ENCODE measurements at regions not wholly inside any gene's neighbourhood (a gene's known extent, or its start where the extent isn't known, plus 50 kb on each side); places are given as distances from the start of the nearest gene placed in this dataset.

- no peak for DNase-seq (ENCODE audit: low read depth in 3 of 3)
These were observed 201.0 kb upstream of the ZNF536 start for GRCh38 chr19:30171138-30171635.

DNA sequence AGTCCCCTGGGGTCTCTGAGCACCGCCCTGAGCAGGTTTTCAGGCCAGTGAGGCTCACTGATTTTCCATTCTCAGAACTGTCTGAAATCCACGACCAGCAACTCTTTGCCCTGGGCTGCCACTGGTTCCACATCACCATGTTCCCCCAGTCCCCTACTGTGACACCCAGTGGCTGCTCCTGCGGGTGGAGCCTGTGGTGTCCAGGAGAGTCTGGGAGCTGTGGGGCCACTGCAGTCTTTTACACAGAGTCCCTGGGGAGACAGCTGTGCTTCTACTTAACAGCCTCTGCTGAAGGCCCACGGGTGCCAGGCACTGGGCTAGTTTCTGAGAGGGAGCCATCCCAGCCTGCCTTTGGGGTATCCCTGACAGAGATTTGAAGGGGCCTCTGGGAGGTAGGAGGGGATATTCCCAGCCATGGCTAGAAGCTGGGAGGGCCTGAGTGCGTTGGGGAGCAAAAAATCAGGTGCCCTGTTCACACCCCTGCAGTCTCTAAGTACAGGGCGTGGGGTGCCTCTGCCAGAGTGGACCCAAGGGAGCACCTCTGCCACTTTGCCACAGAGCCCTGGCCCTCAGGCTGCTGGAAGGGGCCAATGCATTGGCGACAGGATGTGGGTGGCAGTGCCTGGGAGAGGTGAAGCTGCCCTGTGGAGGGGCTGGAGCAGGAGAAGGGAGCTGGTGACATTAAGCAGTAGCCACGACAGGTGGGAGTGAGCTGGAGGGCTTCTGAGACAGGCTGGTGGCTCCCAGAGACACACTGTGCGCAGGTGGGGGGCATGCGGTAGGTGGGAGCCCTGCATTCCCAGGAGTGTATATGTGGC, 200.2 kb upstream of the ZNF536 start:
- no peak for DNase-seq (ENCODE audit: low read depth in 3 of 3)

DNA sequence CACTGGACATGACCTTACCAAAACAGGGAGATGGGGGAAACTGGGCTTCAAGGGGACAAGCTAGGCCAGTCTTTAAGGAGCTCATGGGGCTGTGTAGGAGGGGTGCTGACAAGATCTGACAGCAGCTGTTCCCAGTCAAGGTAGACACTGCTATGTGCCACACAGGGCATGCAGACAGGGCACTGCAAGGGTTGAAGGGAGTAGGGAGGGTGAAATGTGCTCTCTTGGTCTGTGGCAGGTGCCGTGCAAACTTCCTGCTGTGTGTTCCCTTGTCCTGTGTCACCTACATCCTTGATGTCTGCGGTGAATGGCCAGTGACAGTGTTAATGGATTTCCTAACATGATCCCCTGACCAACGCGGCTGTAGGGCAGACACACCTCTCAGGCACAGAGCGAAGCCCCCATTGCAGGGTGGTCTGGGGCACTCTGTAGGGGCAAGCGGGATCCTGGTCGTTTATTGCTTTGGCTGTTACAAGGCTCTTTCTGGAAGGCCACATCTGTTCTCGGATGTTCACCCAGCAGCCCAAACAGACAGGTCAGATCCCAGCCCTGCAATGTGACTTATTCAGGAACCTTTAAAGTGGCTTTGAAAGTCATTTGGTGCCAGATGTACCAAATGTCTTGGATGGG, 199.5 kb upstream of the ZNF536 start:
- no peak for DNase-seq (ENCODE audit: low read depth in 3 of 3)

DNA sequence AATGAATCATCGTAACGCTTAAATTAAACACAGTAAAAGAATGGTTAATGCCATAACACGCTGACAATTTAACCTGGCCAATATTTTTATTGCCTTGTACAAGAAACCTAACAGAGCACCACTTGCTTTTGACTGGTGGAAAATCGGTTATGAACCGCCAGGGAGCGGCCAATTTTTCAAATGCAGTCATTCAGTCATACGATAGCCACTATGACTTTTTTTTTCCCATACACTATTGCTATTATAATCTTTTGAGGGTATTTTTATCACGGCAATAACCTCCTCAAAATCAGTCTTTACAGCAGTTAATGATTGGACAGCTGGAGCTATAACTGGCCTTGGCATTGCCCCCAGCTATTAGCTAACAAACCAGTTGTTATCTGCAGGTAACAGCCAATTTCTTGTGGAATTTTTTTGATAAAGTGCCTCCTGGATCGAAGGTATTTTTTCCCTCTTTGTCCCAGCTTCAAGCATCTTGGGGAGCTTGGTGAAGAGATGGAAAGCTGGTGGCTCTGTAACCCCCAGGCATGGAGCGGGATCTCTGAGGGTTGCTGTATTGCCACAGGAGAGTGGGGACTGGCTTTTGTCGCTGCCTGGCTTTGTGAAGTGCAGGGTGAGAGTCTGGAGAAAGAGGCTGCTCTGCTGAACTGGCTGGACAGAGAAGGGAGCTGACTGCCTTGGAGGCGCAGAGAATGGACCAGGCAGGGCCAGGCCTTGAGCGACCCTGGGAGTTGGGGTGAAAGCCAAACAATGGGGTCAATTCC, 198.4 kb upstream of the ZNF536 start:
- no peak for DNase-seq (ENCODE audit: low read depth in 3 of 3)

GRCh38 chr19:30174357-30174645, 197.9 kb upstream of the ZNF536 start:
- DNase-seq (ENCODE audit: low read depth in 3 of 3), result no peak

- no peak for DNase-seq (ENCODE audit: low read depth in 3 of 3)
These were observed 197.4 kb upstream of the ZNF536 start for GRCh38 chr19:30174791-30175190.

DNA sequence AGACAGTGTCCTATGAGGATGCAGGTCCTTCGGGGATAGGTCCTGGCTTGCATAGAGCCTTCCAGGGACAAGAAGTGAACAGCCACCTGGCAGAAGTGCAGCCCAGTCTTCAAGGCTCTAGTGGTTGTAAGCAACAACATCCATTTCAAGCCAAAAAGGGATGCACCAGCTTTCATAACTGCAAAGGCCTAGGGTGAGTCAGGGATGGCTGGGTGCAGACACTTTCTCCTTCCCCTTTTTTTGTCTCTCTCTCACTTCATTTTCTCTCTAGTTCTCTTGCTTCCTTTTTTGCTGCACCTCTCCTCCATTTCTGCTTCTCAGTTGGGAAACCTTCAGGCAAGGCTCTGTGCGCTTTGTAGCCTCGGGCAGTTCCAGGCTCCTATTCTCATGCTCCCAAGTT, 196.2 kb upstream of the ZNF536 start:
- DNase-seq (ENCODE audit: low read depth in 3 of 3), result no peak

DNA sequence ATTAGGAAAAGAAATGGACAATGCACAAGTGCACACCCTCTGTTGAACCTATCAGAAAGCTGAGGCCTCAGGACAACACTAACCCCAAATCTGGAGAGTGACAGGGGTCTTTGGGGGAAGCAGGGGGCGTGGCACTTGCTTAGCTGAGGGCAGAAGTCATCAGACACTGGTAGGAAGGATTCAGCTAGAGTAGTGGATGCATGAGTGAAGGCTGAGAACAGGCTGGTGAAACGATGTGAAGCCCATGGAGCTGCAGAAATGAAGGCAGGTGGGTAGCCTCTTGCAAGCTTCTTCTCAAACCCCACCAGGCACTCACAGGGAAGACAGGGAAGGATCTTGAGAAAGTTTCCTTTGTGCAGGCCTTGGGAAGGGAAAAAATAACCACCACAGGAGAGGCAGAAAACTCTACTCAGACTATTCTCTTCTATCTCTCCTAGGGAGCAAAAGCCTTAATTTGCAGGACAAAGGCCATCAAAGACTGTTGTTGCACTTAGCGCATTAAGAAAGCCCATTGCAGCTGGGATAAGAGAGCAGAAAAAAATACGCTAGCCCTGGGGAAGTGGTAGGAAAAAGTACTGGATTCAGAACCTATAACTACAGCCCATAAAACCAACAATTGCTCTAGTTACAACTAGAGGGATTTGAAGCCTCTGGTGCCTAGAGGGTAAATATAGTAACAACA, 193.3 kb upstream of the ZNF536 start:
- DNase-seq (ENCODE audit: low read depth in 3 of 3), result no peak

GRCh38 chr19:30180691-30181090, 191.5 kb upstream of the ZNF536 start:
- DNase-seq (ENCODE audit: low read depth in 3 of 3), result no peak

- no peak for DNase-seq (ENCODE audit: low read depth in 3 of 3)
These were observed 188.2 kb upstream of the ZNF536 start for GRCh38 chr19:30183807-30184490.

- no peak for DNase-seq (ENCODE audit: low read depth in 3 of 3)
These were observed 170.1 kb upstream of the ZNF536 start for GRCh38 chr19:30202060-30202600.

GRCh38 chr19:30204721-30205120, 167.5 kb upstream of the ZNF536 start:
- DNase-seq (ENCODE audit: low read depth in 3 of 3), result no peak

DNA sequence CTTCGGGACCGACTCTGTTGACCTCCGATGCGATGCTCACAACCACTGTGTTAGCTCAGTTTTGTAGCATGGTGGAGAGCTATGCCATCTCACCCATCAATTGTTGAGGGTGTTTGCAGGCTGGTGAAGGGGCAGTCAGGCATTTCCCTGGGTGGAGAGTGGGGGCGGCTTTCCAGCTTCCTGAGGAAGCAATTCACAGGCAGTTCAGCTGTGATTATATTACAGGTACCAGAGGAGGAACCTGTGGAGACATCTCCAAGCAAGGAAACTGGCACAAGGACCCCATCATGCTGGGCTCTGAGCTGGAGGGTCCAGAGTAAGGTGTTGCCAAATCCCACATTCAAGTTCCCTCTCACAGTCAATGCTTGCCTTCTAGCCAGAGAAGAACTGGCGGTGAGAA, 166.0 kb upstream of the ZNF536 start:
- no peak for DNase-seq (ENCODE audit: low read depth in 3 of 3)

DNA sequence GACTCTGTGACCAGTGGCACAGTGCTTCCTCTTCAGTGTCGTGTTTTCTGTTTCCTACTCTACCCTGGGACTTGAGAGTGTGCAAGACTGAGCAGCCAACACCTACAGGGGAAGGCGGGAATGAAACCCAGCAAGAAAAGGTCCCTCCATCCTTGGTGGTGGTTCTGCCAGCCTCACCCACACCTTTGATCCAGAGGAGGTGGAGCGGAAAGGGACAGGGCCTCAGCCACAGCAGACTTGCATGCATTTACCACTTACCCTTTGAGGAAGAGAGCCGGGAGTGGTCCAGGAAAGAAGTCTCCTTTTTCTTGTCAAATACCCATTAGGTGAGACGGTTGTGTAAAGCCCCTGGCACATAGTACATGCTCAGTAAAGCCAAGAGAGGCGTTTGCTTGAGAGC, 164.8 kb upstream of the ZNF536 start:
- no peak for DNase-seq (ENCODE audit: low read depth in 3 of 3)

DNA sequence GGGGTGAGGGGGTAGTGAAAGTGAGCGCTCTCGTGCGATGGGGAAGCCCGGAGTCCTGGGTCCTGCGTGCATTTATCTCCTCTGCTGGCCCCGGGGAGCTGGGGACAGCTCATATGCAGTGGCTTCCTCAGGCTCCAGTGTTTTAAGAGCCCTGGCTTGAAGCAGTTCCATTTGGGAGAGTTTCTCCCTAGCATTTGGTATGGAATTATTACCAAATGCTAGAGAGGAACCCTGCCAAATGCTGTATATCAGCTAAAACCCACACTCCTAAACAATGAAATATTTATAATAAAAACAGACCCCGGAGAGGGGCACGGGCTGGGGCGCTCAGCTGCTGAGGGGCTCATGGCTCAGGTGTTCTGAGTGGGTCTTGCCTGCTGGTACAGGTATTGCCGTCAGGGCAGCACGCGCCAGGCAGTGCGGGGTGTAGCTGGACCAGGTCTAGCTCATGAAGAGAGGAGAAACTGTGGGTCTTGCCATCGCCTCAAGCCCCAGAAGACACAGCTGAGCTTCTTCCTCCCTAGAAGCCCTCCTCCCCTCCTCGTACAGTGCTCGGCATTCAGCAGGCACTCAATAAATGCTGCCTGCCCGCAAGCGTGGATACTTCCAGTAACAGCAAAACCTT, 163.6 kb upstream of the ZNF536 start:
- no peak for DNase-seq (ENCODE audit: low read depth in 3 of 3)

- no peak for DNase-seq (ENCODE audit: low read depth in 3 of 3)
These were observed 162.3 kb upstream of the ZNF536 start for GRCh38 chr19:30209617-30210600.

DNA sequence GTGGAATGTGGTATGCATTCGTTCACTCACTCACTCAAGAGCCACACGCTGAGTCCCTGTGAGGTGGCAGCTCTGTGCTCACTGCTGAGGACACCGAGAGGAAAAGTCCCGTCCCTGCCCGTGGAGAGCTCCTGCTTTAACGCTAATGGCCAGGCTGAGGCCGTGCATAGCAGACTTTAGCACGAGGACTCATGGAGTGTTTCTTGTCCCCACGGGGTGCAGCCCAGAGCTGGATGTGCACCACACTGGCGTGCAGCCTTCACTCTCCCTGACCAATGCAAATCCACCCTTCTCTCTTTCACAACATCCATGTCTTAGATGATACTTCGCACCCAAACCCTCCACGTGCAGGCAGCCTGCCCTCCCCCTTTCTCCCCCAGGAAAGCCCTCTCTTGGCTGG, 159.6 kb upstream of the ZNF536 start:
- DNase-seq (ENCODE audit: low read depth in 3 of 3), result no peak

DNA sequence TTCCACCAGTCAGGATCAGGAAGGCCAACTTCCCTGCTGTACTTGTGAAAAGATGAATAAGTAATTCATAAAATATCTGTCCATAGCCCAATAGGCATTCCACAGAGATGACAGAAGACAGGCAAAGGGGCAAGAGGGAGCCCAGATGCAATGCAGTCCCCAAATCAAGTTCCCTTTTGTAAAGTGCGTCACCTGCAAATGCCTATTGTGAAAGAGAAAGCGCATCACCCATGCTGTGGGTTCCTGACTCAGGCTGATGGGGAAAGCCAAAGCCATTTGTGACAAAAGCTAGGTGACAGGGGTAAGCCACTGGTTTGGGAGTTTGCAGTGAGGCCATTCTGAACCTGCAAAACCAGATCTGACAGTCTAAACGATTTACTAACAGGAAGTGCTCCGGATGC, 157.5 kb upstream of the ZNF536 start:
- DNase-seq (ENCODE audit: low read depth in 3 of 3), result no peak

GRCh38 chr19:30215248-30215647, 156.9 kb upstream of the ZNF536 start:
- DNase-seq (ENCODE audit: low read depth in 3 of 3), result no peak

- no peak for DNase-seq (ENCODE audit: low read depth in 3 of 3)
These were observed 155.7 kb upstream of the ZNF536 start for GRCh38 chr19:30216453-30216852.
